Hindlimb muscle (tissue), 1 donor: ENCODE measurements at regions not wholly inside any gene's neighbourhood (a gene's known extent, or its start where the extent isn't known, plus 50 kb on each side); places are given as distances from the start of the nearest gene placed in this dataset.
A peak's percentile ranks its signal among the peaks of the same experiment; 100 is the strongest.
"Not testable (repeated sequence)": the region's sequence is repeated elsewhere in the genome, so short reads cannot be mapped to it uniquely, and the experiment has no call there.

ENCODE experiments used
- DNase-seq: peaks from one replicate; pipeline ENCODE4 v3.0.0-alpha.2; 2013

DNA sequence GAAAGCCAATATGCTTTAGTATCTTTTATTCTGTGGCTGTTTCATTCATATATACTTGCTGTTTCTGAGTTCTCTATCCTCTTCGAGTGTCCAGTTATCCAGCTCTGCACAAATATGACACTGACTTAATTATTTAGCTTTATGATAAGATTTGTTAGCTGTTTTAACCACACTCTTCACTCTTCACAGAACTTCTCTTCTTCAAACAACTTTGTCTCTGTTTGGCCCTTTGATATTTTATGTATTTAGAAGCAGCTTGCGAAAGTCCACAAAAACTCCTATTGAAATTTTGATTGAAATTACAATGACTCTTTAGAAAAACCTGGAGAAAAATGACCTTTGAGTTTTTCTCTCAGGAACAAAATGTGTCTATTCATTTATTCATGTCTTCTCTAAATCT is 407.0 kb downstream of the CPS1 start:
- no peak for DNase-seq

DNA sequence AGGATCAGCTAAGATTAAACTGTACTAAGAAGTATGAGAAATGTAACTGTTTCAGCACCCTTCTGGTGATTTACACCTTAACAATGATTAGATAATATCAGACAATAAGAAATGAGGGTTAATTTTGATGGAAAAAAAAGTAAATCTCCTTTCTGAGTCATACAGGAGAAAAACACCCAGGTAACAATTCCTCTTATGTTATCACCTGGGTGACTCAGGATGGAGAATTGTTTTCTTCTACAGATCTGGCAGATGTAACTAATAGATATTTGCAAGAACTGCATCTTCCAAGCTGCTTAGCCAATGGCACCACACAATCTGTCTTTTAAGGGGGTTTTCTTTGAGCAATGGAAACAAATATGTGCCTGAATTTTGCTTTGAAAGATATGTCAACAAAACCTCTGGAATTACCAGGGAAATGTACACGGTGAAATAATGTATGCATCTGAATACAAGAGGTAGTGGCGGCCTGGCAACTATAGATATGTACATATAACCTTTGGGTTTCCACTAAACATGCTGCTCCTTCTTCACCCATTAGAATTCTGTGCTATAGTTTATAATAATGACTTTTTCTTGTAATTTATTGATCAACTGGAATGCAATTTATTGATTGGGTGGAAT is 407.9 kb downstream of the CPS1 start:
- DNase-seq, result no peak

DNA sequence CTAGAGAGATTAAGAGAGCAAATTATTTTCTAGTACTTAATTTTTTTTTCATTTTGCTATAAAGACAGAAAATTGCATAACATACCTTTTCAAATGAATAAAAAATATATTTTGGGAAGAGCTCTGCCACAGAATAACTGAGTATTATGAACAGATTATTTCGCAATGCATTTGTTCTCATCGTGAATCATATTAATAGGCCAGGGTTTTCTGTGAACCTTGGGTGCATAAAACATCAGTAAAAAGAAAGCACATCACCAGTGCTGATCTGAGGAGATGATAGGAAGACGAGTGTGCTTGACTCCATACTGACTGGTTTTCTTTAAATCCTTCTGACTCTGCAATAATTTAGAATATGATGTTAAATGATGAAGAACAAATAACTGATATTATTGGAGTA is 409.1 kb downstream of the CPS1 start:
- DNase-seq, result no peak

DNA sequence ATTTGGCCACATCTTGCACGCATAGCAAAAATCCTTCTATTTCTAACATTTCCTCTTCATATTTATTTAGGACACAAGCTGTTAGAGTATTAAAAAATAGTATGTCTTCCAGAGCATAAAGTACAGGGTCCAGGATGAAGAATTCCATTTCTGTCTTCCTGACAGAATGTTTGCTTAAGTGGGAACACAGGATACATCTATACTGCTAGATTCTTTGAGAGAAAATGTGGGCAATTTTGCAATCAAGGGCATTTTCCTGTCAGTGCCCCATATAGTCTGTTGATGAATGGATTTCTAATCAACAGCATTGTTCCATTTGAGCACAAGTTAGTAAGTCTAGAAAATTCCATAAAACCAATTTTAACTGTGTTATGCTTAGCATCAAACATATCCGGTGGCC is 409.9 kb downstream of the CPS1 start:
- no peak for DNase-seq

DNA sequence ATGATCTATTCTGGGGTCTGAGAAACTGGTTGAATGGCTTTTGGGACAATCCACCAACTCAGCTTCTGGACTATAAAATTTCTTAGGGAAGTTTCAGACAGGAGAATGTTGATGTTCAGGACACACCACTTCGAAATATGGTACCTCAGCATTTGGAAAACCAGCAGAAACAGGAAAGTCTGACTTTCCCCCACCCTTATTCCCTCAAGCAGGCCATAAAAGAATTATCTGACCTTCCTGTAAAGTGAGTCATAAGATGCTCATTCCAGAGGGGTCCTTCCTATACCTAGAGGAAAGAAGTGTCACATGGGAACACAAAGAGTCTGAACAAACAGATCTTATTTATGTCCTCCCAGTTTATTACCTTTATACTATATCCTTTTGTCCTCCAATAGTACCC is 415.0 kb downstream of the CPS1 start:
- no peak for DNase-seq

DNA sequence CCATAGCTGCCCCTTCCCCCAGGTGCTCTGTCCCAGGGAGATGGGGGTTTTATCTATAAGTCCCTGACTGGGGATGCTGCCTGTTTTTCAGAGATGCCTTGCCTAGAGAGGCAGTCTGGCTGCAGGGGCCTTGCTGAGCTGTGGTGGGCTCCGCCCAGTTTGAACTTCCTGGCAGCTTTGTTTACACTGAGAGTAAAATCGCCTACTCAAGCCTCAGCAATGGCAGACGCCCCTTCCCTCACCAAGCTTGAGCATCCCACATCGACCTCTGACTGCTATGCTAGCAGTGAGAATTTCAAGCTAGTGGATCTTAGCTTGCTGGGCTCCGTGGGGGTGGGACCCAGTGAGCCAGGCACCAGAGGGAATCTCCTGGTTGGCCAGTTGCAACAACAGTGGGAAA is 430.4 kb downstream of the CPS1 start:
- DNase-seq, result not testable (repeated sequence)

DNA sequence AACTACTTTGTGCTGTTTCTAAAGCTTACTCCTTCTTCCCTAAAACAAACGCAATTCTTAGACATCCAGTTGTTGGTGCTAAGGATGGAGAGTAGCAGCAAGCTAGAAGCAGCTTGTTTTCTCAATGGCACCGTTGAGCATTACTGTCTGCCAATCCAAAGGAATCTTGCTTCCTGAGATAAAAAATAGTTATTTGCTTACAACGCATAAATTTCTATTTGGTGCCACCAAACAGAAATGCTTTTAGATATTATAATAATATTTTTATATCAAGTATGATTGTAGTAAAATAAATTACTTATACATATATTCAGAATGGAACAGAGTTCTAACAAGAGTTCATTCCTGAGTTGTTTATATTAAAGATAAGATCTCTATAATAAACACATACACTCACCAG is 434.7 kb downstream of the CPS1 start:
- no peak for DNase-seq

DNA sequence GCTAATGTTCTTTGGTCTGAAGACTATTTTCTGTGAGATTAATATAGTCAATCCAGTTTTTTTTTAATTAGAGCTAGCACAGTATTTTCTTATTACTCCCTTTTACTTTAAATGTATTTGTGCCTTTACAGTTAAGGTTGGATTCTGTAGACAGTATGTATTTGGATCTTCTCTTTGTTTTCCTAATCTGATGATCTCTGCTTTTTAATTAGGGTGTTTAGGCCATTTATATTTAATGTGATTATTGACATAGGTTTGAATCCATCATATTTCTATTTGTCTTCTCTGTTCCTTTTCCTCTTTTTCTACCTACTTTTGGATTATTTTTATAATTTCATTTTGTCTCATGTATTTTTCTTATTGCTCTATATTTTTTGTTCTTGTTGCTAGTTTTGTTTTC is 437.7 kb downstream of the CPS1 start:
- no peak for DNase-seq

DNA sequence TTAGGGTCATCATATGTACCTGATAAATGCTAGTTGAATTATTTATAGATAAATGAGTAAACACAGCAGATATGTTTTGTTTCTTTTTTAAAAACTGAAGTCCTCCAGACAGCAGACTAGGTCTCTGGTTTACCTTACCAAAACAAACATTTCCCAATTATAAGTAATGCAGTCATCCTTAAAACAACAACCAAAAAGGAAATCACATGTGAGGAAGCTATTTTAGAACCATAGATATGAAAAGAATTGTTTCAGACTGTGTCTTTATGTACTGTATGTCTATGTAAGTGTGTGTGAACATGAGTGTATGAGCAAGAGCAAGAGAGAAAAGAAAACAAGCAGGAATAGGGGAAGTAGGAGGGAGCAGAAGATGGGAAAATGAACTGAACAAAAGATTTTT is 441.0 kb downstream of the CPS1 start:
- DNase-seq, result no peak

DNA sequence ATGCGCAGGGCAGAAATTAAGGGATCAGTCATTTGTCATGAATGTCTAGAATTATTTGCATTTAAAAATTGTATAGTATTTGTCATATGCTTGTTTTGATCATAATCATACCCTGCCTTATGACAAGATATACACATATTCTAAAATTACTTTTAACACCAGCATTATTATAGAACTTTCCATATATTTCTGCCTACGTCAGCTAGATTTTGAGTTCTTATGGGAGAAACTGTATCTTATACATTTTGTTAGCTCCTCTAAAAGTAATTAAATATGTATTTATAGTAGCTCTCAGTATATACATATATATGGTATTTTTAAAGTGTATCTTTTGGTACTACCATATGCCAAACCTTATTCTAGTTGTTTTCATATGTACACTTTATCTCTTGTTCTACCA is 441.9 kb downstream of the CPS1 start:
- no peak for DNase-seq

DNA sequence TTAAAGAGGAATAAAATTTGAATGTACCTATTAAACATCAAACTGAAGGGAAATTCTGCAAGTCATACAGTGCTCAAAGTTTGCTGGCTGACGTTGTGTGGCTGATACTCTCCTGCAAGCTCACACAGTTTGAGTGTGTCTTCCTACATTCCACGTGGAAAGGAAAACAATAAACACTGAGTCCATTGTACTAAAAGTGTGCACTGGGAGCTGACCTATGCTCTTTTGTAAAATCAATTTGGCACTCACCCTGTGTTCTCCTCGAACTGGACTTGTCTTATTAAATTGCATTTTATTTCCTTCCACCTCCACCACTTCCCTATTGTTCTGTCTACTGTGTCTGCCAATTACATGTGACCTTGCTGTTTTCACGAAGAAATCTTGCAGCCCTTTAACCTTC is 458.0 kb downstream of the CPS1 start:
- DNase-seq, result no peak

DNA sequence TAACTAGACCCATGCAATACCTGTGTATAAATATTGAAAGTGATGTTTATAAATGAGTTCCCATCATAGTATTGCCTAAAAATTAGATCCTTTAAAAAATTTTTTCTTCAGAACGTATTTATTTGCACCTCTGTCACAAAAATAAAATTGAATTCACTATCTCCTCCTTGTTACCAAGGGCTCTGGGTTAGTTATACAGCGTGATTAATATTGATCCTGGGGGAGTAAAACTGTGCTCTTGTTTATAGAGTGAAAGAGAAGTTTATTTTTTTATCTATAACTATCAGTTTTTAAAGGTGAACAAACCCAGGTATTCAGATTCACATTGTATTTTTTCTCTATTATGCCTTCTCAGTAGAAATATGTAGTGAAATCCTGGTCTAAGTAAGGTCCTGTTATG is 458.5 kb downstream of the CPS1 start:
- no peak for DNase-seq

DNA sequence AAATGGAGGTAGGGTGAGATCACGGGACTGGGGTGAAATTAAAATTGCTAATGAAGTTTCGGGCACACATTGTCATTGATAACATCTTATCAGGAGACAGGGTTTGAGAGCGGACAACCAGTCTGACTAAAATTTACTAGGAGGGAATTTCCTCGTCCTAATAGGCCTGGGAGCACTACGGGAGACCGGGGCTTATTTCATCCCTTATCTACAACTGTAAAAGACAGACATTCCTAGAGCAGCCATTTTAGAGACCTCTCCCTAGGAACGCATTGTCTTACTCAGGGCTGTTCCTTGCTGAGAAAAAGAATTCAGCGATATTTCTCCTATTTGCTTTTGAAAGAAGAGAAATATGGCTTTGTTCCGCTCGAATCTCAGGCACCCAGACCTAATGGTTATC is 468.7 kb downstream of the CPS1 start:
- DNase-seq, result not testable (repeated sequence)

DNA sequence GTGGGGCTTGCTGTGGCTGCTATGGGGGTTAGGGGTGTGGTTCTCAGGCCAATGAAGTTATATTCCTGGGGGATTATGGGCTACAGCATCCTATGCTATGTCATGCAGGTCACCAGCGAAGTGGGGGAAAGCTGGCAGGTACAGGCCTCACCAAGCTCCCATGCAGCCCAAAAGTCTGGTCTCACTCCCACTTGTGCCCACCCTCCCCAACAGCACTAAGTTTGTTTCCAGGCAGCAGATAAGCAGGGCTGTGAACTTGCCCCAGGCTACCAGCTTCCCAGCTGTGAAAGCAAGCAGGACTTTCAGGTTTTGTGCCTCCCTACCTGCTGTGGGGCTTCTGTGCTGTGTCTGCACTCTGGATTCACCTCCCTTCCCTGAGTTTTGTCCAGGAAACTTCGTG is 469.7 kb downstream of the CPS1 start:
- no peak for DNase-seq

DNA sequence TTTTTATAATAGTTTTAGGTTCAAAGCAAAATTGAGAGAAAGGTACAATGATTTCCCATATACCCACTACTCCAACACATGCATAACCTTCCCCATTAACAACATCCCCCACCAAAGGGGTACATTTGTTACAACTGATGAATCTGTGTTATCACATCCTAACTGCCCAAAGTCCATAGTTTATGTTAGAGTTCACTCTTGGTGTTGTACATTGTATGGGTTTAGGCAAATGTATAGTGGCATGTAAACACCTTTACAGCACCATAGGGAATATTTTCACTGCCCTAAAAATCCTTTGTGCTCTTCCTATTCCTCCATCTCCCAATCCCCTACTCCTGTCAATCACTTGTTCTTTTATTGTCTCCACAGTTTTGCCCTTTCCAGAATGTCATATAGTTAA is 471.6 kb downstream of the CPS1 start:
- no peak for DNase-seq

DNA sequence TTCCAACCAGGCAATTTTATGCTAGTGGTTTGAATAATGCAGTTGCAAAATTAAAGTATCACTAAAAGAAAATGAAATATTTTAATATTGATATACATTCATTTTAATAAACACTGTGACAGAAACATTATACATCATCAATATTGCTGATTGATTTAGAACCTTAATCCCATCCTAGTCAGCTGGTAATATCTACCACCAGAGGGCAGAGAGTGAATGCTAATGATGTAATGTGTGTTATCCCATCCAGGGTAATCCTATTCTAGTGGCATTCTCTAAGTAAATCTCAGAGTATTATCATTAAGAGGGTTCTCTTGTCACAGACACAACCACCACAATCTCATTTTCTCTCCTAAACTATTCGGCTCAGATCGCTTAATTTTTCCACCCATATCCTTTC is 477.4 kb downstream of the CPS1 start:
- DNase-seq, result no peak

DNA sequence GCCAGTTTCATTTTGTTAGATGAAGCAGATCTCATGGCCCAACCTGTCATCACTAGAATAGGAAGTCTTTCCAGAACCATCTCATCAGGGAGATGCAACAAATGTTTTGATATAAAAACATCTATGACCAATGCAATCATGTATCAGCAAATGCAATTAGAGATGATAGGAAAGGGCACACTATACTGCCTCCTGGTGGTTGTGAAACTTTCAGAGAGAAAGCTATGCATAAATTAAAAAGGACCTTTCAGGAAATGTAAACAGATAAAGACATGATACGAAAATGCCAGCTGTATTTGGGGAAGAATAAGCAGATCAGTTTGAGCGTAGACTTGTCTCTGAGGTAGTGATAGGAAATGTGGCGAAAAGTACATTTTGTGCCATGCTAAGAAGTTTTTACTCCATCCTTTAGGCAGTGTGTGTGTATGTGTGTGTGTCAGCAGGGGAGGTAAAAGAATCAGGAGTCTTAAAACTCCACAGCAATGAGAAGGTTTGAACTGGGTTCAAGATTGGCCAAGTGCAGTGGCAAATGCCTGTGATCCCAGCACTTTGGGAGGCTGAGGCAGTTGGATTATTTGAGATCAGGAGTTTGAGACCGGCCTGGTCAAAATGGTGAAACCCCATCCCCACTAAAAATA is 479.3 kb downstream of the CPS1 start:
- DNase-seq, result peak; percentile 9

DNA sequence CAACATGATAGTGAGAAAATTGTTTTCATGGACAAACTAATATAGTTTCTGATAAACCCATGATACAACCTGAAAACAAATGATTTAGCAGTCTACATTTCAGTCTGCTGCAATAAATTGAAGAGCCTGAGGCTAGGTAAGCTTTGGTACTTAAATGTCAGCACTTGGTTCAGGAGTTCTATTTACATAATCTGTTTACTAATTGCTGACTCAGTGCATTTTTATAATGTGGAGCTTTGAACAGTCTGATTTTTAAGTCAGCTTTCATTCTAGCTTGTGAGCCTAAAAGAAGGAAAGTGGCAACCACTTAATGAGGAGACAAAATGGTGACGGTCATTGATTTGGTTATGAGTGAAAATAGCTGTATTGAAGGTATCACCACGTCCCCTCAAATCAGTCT is 488.6 kb downstream of the CPS1 start:
- no peak for DNase-seq

DNA sequence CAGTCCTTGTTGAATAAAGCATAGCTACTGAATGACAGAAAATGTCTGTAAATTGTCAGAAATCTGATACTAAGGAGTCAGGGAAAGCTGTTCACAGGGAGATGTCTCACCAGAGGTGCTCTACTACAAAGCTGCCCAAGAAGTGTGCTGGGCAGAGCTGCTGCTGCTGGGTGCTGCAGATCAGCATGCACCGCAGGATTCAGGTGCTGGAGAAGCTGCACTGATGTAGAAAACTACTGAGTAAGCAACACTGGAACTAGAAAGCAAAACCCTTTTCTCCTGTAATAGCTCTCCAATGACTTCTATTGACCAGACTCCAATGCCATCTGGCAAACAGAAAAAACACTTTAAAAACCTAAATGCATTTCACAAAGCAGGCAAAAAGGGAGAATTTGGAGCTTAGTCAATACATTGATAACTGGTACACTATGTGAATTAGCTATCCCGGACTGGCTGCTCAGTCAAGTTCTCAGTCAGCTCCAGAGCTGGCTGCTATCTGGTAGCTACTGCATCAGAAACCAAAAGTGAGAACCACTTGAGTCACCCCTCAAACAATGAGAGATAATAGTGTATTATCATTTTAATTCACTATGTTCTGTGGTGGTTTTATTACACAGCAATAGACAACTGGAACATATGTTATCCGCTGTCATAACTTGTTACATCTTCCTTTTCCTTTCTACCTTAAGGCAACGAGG is 493.1 kb downstream of the CPS1 start:
- DNase-seq, result no peak

DNA sequence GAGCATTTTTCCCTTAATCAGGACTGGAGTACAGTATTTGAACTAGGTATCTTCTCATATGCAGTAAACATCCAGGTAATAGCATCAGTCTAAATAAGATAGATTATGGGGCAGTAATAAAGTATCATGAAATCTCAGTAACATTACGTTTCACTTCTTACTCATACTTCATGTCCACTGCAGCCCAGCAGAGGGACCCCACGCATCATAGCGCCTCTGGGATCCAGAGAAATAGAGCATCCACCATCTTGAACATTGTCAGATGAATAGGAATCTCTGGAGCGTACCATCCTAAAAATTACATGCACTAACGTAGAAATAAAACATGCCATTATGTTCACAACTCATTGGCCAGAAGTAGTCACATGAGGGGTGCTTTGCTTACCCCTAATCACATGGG is 499.0 kb downstream of the CPS1 start:
- no peak for DNase-seq

DNA sequence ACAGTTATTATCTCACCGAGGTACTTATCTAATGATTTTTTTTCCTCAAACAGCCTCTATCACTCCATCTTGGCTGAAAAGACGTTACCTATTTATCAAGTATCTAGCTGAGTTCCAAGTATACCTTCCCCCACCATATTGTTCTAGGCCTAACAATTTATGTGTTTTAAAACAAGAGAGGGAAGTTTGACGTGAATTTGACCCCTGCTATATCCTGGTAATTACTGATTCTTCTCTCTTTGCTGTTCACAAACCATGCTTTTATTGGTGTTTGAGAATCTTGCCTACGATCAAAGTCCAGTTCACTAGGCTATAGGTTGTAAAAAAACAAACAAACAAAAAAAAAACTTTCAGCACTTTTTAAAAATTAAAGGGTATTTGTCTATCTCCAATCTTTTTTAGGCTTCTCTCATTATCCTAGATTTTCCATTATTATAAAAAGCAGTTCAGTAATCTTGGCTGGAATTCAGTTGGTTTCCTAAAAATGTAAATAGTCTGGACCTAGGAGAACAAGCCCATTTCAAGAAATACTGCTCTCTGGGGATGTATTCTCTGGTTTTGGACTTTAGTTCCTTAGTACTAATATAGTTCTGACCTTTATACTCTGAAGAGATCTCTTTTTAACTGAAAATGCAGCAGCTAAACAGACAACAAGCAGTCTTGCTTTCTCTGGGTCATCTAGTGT is 505.4 kb downstream of the CPS1 start:
- DNase-seq, result peak; percentile 6

DNA sequence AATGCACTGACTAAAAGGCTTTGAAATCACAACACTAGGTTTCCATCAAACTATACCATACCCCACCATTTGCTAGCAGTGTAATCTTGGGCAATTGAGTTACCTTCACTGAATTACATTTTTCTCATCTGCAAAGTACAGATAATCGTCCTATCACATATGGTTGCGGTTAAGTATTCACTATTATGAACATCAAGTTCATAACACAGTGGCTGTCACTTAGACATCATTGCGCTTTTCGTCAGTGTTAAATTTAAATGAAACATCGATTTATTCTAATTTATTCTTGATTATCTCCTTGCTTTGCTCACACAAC is 505.9 kb downstream of the CPS1 start:
- no peak for DNase-seq

DNA sequence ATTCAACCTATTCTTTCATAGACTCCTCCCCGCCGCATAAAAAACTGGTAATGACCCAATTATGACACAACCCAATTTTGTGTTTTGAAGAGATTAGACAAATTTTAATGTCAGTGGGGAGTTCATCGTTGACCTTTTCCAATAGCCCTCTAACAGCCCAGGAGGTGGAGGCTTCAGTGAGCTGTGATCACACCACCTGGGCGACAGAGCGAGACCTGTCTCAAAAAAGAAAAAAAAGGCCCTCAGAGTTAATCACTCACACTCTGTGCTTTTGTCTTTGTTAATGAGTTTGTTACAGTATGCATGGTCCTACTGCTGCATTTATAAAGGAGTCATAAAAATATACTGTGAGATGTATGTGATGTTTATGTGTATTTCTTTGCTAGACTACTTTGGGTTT is 510.6 kb downstream of the CPS1 start:
- DNase-seq, result no peak
